Left kidney (tissue), 1 donor: ENCODE measurements at regions not wholly inside any gene's neighbourhood (a gene's known extent, or its start where the extent isn't known, plus 50 kb on each side); places are given as distances from the start of the nearest gene placed in this dataset.

Experiments
- DNase-seq: peaks from one replicate; pipeline ENCODE4 v3.0.0-alpha.2; 2013

- DNase-seq = no peak
Observed at GRCh38 chr10:4775808-4776207, 50.2 kb upstream of the AKR1E2 start.

GRCh38 chr10:4772202-4772570 is 53.8 kb upstream of the AKR1E2 start:
- no peak for DNase-seq

DNA sequence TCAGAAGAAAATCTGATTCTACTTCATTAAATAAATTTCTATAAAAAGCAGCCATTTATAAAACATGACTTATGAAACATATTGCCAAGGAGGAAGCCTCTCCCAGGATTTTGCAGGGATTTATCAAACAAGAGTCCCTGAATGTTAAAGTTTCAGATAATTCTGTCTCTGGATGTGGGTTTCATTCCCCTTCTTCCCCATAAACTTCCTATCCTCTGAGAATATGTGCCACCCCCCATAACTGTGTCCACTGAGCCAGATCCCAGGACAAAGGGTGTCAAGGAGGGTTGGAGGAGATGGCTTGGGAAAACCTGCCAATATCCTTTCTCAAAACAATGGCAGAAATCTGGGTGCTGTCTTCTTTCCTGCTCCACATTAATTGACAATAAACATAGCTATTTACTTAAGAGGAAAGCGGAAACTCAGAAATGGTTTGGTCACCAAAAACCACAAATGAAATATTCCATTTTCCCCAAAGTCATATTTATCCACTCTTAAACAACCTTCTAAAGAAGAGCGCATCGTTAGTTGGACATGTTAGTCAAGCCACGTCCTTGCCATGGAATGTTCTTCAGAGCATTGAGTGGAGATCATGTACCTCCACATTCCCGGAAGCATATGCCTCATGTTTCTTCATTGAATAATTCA is 54.3 kb upstream of the AKR1E2 start:
- DNase-seq = no peak

DNA sequence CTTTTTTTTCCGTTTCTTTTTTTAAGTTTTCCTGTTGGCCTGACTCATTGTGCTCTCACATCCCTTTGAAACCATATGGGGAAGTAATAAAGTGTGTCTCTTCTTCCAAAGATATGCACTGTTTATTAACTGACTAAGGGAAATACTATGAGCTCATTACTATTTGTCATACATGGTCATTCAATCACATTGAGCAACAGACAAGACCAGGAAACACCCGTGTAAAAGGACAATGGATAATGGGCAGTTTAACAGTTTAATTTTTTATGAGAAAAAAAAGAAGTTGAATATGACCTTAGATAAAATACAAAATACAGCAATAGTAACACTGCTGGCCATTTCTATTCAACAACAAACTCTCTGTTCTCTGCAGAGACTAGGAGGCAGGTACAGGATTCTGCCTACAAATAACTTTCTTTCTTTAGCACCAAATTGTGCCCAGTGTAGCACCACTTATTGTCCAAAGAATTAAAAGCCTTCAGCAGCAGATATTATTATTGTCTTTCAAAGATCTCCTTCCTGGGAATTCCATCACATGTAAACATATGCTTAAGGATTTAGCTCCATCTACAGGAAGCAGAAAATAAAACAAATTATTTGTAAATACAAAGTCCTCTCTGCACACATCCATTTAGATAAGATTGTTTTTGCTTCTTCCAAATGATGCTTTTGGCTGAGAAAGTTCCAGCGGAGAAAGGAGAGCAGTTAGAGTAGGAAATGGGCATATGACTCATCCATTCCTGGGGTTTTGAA is 55.0 kb upstream of the AKR1E2 start:
- DNase-seq = no peak

GRCh38 chr10:4768416-4768815 is 57.6 kb upstream of the AKR1E2 start:
- DNase-seq = no peak

DNA sequence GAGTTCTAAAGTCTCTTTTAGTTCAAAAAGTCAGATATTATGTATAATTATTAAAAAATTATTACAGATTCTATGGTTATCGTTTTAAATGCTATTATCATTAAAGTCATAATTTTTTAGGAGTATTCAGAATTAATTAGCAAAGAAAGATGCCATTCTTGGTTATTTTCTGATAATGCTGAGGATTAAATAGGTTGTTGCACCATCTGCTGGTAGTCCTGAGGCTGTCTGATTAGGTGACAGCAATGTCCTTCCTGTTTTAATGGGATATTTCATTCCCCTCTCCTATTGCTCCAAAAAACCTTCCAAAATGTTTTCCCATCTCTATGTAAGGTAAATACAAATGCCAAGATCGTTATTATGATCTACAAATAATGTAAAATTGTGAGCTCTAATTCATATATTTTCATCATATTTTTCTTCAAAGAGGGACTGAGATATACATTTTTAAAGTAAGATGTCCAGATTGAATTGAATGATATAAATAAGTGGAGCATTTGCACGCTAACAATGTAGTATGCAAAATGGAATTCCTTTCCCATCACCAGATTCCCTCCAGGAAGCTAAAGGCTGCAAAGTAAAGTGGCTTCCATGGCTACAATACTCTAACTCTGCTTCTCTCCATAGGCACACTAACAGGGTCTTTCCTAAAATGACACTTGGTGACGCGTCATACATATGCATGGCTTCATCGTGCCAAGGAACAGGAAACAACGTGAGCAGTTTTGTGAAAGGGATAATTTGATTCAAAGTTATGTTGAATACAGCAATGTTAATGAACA is 58.8 kb upstream of the AKR1E2 start:
- no peak for DNase-seq

GRCh38 chr10:4766454-4766853 is 59.6 kb upstream of the AKR1E2 start:
- no peak for DNase-seq

DNA sequence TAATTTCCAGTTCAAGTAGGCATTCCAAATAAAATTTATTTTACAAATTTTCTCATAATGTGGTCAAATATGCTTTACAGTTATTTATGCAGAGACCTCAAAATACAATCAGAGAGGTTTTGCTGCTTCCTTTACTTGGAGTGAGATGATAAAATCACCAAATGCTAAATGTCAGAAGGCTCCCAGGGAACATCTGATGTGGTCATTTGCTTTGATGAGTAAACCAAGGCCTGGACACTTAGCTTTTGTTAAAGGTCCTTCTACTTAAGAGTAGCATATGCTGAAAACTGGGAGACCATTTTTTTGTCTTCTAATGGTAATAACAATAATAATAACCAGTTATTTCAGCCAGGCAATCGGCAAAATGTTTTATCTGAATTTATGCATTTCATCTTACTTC is 60.6 kb upstream of the AKR1E2 start:
- DNase-seq = no peak

GRCh38 chr10:4763960-4764428 is 62.0 kb upstream of the AKR1E2 start:
- DNase-seq = no peak

- no peak for DNase-seq
Observed at GRCh38 chr10:4763513-4763912, 62.5 kb upstream of the AKR1E2 start.

DNA sequence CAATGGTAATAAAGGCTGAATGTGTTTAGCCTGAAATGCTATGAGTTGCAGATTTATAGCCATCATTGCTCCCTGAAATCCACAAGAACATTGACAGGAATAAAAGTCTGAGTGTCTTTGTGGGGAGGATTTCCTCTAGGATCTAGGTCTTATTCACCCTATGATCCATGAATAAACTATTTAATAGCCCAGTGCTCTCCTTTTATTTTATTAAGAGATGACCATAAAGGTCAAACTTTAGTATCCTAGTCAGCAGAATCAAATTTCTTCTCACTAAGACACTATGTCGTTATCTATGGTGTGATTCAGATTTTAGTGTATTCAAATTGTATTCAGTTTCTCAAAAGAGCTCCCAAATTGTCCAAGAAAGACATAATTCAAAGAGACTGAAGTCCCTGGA is 67.8 kb upstream of the AKR1E2 start:
- DNase-seq = no peak

- DNase-seq = peak; percentile 37
Observed at GRCh38 chr10:4755286-4755989, 70.6 kb upstream of the AKR1E2 start.

GRCh38 chr10:4754143-4754542 is 71.9 kb upstream of the AKR1E2 start:
- DNase-seq = no peak

- DNase-seq = no peak
Observed at GRCh38 chr10:4751211-4751610, 74.8 kb upstream of the AKR1E2 start.

DNA sequence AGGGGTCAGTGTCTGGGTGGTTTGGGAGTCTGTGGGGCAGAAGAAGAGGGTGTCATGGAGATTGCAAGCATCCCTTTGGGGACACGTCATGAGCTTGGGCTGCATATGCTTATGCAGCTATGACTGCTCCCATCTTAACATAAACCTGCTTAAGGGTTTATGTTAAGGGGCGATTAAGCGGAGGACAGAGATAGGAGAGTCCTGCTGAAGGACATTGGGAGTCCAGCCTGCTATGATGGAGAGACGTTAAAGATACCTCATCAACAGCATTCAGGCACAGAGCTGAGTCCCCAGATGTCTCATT is 76.8 kb upstream of the AKR1E2 start:
- no peak for DNase-seq

DNA sequence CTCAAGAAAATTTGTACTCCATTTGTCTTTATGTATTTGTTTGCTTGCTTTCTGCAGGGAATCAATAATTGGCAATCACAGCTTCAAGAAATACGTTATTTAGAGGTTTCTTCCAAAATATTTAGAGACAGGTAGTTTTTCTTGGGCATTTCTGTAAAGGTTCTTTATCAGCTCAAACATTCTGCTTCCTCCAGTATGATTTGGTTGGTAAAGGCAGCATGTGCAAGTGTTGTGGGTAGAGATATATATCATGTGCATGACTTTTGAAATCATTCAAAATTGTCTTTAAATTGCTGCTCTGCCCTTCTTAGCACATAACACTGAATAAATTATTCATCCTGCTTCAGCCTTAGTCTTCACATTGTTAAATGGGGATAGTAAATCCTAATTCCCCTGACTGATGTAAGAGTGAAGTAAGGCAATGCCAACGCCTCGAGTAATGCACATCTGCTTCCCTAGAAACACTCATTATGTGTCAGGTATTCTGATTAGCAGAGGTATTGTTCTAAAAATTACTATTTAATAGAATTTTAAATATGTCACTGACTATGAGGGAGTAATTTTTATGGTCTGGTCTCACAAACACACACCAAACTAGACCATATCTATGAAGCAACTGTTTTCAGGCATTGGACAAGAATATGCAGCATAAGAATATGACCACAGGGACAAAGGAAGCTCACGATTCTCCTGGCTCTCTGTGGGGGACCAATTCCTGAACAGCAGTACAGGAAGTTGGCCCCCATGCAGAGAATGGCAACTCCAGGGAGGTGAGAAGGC is 77.3 kb upstream of the AKR1E2 start:
- no peak for DNase-seq

GRCh38 chr10:4742217-4742616 is 83.8 kb upstream of the AKR1E2 start:
- DNase-seq = no peak

GRCh38 chr10:4740471-4740870 is 85.5 kb upstream of the AKR1E2 start:
- DNase-seq = no peak

GRCh38 chr10:4736608-4737007 is 89.4 kb upstream of the AKR1E2 start:
- DNase-seq = no peak

DNA sequence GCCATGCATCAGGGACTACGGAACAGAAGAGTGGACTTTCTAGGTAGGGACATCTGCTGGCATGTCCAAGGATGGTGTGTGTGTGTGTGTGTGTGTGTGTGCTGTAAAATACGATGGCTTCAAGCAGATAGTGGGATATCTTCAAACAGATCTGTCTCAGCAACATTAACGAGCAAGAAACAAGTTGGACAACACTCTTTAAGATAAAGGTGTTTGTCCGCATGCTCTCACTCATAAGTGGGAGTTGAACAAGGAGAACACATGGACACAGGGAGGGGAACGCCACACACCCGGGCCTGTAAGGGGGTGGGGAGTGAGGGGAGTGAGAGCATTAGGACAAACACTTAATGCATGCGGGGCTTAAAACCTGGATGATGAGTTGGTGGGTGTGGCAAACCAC is 89.8 kb upstream of the AKR1E2 start:
- no peak for DNase-seq

DNA sequence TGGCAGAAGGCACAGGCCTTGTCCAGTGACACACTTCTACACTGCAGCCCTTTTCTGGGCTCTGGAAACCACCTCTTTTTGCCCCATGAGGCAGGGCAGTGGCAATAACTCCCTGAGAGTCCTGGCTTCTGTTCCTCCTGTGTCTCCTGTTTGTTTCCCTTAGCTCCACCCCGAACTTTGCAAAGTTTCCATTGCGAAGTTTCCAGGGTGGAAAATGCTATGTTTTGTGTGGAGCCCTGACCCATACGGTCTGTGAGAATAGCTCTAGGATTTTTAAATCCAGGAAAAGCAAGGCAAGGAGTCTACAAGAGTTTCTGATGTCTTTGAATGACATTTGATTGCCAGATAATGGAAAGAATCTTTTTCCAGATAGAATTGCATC is 92.2 kb upstream of the AKR1E2 start:
- DNase-seq = no peak
